C4-2B (cell line): ENCODE measurements at regions not wholly inside any gene's neighbourhood (a gene's known extent, or its start where the extent isn't known, plus 50 kb on each side); places are given as distances from the start of the nearest gene placed in this dataset.
"Not testable (repeated sequence)": the region's sequence is repeated elsewhere in the genome, so short reads cannot be mapped to it uniquely, and the experiment has no call there.

Source experiments
- CTCF ChIP-seq: fragments of 450-650 bp; conservative IDR thresholded peaks from 2 replicates; pipeline ENCODE4 v1.5.1; 2017; ENCODE audit warnings: mild to moderate bottlenecking
- ZFX ChIP-seq: fragments of 450-650 bp; IDR thresholded peaks from 2 replicates; pipeline ENCODE4 v1.6.1; 2017

- not testable (repeated sequence) for TF ChIP-seq CTCF, ZFX
Observed at GRCh38 chr11:49817705-49818430, 134.3 kb upstream of the OR4C13 start.
